Left ventricle myocardium superior (tissue), 1 donor: ENCODE measurements at regions not wholly inside any gene's neighbourhood (a gene's known extent, or its start where the extent isn't known, plus 50 kb on each side); places are given as distances from the start of the nearest gene placed in this dataset.

Experiments
- ATAC-seq: fragments of 200-7000 bp; cut with Tn5 transposase; one replicate; pipeline ENCODE4 v1.9.1; 2020; ENCODE audit warnings: mild to moderate bottlenecking, moderate library complexity
- DNase-seq: peaks from one replicate; pipeline ENCODE4 v3.0.0-alpha.2; 2020
- intact Hi-C: fragments of 100-400 bp; cut with micrococcal nuclease; formaldehyde crosslinking; loops from one replicate; pipeline ENCODE4 v1.11.0; 2022
- donor health status: DM: no; HTN: yes; CAD: no; lungs with severe emphysema.

GRCh38 chr16:59611556-59611955 lies 877.4 kb upstream of the GOT2 start:
- intact Hi-C loops = no loop called here
- ATAC-seq (no peak), DNase-seq (no peak)

- intact Hi-C loops = no loop called here
- no peak for DNase-seq
- no peak for ATAC-seq
These were observed 871.6 kb upstream of the GOT2 start for GRCh38 chr16:59605706-59606105.

GRCh38 chr16:59604354-59604753 lies 870.2 kb upstream of the GOT2 start:
- no peak for ATAC-seq
- DNase-seq = no peak
- intact Hi-C loops = loop anchor here (5.0 kb wide), 1 partner anchor 557 kb away; no protein-coding TSS in a partner anchor

- intact Hi-C loops = loop anchor here (5.0 kb wide), 1 partner anchor 554 kb away; no protein-coding TSS in a partner anchor
- ATAC-seq = no peak
- no peak for DNase-seq
These were observed 867.3 kb upstream of the GOT2 start for GRCh38 chr16:59601452-59601851.

GRCh38 chr16:59597269-59597668 lies 863.2 kb upstream of the GOT2 start:
- intact Hi-C loops = no loop called here
- no peak for ATAC-seq
- no peak for DNase-seq

- ATAC-seq (no peak), DNase-seq (no peak)
- intact Hi-C loops = no loop called here
These were observed 862.6 kb upstream of the GOT2 start for GRCh38 chr16:59596693-59597092.

- DNase-seq = no peak
- no peak for ATAC-seq
- intact Hi-C loops = no loop called here
These were observed 859.1 kb upstream of the GOT2 start for GRCh38 chr16:59593194-59593661.

GRCh38 chr16:59591480-59591879 lies 857.4 kb upstream of the GOT2 start:
- DNase-seq (no peak), ATAC-seq (no peak)
- intact Hi-C loops = no loop called here

- intact Hi-C loops = no loop called here
- ATAC-seq = no peak
- no peak for DNase-seq
These were observed 856.7 kb upstream of the GOT2 start for GRCh38 chr16:59590845-59591244.

GRCh38 chr16:59586331-59586730 lies 852.2 kb upstream of the GOT2 start:
- ATAC-seq (no peak), DNase-seq (no peak)
- intact Hi-C loops = no loop called here

GRCh38 chr16:59574296-59574695 lies 840.2 kb upstream of the GOT2 start:
- ATAC-seq (no peak), DNase-seq (no peak)
- intact Hi-C loops = no loop called here

GRCh38 chr16:59573528-59574271 lies 839.6 kb upstream of the GOT2 start:
- no peak for DNase-seq
- ATAC-seq = no peak
- intact Hi-C loops = no loop called here

- intact Hi-C loops = no loop called here
- ATAC-seq = no peak
- no peak for DNase-seq
These were observed 833.4 kb upstream of the GOT2 start for GRCh38 chr16:59567496-59567895.

GRCh38 chr16:59566446-59566845 lies 832.3 kb upstream of the GOT2 start:
- intact Hi-C loops = no loop called here
- DNase-seq (no peak), ATAC-seq (no peak)

- DNase-seq = no peak
- intact Hi-C loops = no loop called here
- ATAC-seq = no peak
These were observed 824.6 kb upstream of the GOT2 start for GRCh38 chr16:59558679-59559078.

GRCh38 chr16:59552164-59552563 lies 818.0 kb upstream of the GOT2 start:
- DNase-seq (no peak), ATAC-seq (no peak)
- intact Hi-C loops = no loop called here

GRCh38 chr16:59545721-59546120 lies 811.6 kb upstream of the GOT2 start:
- no peak for DNase-seq
- intact Hi-C loops = no loop called here
- no peak for ATAC-seq

GRCh38 chr16:59543641-59544040 lies 809.5 kb upstream of the GOT2 start:
- ATAC-seq (no peak), DNase-seq (no peak)
- intact Hi-C loops = no loop called here

- ATAC-seq = no peak
- intact Hi-C loops = no loop called here
- no peak for DNase-seq
These were observed 806.5 kb upstream of the GOT2 start for GRCh38 chr16:59540621-59541020.

- intact Hi-C loops = no loop called here
- DNase-seq = no peak
- ATAC-seq = no peak
These were observed 801.2 kb upstream of the GOT2 start for GRCh38 chr16:59535298-59535697.

- DNase-seq = no peak
- intact Hi-C loops = no loop called here
- ATAC-seq = no peak
These were observed 793.3 kb upstream of the GOT2 start for GRCh38 chr16:59527206-59527997.
